ENCODE measurements at regions not wholly inside any gene's neighbourhood (a gene's known extent, or its start where the extent isn't known, plus 50 kb on each side); places are given as distances from the start of the nearest gene placed in this dataset.
"Not testable (repeated sequence)": the region's sequence is repeated elsewhere in the genome, so short reads cannot be mapped to it uniquely, and the experiment has no call there.

DNA sequence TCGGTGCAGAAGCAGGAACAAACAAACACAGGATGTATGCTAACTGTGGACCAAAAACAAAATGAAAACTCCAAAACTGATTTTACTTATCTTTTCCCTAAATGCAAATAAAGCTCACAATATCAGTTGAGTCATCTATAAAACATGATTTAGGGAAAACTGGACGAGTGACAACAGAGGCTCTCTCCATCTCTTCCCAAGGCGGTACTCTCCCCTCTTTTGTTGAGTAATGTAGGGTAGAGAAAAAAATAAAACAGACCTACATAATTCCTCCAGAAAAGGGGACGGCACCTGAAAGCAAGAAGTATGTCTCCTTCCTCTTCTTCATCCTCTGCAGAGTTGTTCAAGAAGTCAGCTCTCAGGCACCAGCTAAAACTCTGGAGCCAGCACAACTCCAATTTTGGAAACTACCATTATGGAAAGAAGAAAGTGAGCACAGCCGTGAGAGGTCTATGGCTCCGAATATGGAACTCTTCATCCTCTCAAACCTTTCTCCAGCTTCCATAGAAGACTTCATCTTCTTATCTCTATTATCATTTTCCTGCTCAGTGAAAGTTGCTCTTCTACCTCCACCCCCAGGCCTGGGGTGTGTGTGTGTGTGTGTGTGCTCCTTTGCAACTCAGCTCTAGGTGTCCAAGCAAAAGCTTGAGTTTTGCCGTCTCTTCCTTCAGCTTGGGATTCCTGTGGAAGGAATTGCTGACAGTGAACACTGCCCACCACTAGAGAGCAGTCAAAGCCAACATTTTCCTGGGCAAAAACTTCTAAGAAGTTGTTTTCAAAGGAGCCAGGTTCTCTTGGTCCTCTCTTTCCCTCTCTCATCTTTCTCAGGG is 155.4 kb downstream of the DIO2 start:
- peak in 7 of 14 donors; percentile 7 to 77 (median 22) for DNase-seq

DNA sequence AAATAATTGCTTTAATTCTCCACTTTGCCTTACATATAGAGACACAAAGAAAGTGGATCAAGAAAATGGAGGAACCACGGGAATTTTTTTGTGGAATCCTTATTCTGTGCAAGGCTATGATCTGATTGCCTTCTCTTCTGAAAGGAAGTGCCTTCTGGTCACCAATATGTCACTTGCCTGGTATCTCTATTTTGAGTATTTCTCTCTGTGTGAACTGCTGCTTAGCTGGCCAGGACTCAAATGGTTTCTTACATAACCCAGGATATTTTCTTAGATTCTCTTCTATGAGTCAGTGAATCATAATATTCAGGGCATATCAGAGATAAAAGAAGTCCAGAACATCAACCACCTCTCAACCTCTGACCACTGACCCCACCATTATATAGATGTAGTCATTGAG is 156.1 kb downstream of the DIO2 start:
- DNase-seq: peak in 1 of 14 donors; percentile 96

DNA sequence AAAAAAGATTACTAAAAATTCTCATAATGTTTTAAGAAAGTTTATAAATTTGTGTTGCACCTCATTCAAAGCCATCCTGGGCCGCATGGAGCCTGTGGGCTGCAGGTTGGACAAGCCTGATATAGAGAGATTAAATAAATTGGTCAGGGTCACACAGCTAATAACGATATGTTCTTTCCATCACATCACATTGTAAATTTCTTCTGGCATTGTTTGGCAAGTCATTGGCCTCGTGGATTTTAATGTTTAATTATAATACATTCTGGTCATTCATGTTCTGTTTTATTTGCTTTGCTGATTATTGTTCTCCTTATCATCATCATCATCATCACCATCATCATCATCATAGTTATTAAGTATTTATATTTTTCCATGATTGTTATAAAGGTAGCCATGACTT is 157.3 kb downstream of the DIO2 start:
- no peak for DNase-seq

DNA sequence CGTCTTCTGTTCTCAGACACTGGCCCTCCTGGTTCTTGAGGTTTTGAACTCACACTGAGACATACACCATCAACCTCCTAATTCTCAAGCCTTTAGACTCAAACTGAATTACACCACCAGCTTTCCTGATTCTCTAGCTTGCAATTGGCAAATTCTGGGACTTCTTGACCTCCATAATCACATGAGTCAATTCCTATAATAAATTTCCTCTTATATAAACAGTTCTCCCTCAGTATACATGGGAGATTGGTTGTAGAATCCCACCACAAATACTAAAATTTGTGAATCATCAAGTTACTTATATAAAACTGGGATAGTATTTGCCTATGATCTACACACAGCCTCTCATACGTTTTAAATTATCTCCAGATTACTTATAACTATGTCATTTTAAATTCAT is 162.2 kb downstream of the DIO2 start:
- DNase-seq: no peak

DNA sequence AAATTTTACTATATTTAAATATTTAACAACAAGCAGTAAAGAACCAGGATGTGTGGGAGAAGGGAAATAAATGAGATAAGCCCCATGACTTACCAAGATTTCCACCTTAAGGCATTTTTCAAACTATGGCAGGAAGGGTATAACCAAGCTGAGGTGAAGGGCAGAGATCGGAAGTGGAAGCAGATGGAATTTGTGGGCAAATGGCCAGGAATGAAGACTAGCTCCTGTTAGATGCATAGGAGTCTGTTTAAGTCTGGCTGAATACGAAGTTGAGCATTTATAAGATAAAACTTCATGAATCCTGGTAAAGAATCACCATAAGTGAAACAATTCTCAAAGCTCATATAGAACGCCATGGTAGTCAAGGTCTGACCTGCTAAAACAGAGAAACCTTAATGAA is 163.5 kb downstream of the DIO2 start:
- peak in 1 of 14 donors; percentile 79 for DNase-seq

DNA sequence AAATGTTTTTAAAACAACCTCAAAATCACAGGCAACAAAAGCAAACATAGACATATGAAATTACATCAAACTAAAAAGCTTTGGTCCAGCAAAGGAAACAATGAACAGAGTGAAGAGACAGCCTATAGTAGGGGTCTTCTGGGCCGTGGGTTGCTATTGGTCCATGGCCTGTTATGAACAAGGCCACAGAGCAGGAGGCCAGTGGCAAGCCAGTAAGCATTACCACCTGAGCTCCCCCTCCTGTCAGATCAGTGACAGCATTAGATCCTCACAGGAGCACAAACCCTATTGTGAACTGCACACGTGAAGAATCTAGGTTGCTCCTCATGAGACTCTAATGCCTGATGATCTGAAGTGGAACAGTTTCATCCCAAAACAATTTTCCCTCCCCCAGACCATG is 174.0 kb downstream of the DIO2 start:
- no peak for DNase-seq

DNA sequence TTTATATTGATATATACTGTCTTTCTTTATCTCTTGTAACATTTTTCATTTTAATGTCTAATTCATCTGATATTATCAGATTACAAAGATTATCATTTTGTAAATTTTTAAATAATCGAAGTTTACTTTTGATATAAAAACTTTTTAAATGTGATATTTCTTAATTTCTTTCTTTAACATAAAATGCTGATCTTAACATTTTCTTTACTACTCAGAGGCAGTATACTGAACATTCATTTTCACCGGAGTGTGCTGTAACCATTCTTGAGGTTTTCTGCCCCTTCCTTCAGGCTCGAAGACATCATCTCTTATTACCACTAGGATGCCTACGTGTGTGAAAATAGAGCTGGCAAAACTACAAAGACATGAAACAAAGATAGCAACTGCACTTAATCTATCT is 186.9 kb downstream of the DIO2 start:
- DNase-seq: no peak

DNA sequence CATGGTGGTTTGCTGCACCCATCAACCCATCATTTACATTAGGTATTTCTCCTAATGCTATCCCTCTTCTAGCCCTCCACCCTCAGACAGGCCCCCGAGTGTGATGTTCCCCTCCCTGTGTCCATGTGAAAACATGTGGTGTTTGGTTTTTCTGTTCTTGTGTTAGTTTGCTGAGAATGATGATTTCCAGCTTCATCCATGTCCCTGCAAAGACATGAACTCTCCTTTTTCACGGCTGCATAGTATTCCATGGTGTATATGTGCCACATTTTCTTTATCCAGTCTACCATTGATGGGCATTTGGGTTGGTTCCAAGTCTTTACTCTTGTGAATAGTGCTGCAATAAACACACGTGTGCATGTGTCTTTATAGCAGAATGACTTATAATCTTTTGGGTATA is 192.8 kb downstream of the DIO2 start:
- not testable (repeated sequence) for DNase-seq

DNA sequence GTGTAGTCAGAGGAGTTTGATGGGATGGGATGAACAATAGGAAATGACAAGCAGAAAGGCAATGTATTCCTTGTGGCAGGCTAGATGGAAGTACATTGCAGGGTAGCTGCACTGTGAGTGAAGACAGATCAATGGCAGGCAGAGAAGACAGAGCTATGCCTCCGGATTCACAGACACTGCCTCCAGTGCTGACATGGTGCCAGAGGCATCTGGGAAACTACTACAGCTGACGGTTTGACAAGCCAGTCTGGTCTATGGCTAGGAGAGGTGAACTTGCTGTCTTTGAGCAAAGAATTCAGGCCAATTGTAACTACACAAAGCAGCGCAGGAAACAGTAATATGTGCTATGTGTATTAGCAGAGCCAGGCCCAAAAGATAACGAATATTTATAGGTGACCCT is 193.5 kb downstream of the DIO2 start:
- DNase-seq: no peak

DNA sequence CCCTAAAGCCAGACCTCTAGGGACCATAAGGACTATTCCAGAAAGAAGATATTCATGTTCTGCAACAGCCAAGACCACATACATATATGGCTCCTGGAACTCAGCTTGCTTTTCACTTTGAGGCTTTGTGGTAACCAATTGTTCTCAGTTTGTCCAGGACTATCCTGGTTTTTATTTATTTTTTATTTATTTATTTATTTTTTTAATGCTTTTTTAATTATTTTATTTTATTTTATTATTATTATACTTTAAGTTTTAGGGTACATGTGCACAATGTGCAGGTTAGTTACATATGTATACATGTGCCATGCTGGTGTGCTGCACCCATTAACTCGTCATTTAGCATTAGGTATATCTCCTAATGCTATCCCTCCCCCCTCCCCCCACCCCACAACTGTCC is 201.1 kb downstream of the DIO2 start:
- not testable (repeated sequence) for DNase-seq

DNA sequence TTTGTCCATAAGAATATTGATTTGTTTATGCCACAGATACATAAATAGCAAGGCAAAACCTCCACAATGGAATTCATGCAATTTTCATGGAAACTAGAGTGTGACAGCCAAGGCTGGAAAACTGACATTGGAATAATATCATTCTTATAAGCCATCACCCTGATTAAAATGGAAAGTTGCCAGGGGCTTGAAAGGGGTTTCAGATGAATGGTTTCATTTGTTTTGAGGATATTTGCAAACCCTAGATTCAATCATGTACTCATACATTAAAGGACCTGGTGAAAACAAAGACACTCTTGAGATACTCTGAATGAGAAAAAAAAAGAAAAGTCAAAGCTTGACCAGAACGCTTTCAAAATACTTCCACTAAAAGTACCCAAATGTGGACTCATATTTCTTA is 205.7 kb downstream of the DIO2 start:
- DNase-seq: no peak

DNA sequence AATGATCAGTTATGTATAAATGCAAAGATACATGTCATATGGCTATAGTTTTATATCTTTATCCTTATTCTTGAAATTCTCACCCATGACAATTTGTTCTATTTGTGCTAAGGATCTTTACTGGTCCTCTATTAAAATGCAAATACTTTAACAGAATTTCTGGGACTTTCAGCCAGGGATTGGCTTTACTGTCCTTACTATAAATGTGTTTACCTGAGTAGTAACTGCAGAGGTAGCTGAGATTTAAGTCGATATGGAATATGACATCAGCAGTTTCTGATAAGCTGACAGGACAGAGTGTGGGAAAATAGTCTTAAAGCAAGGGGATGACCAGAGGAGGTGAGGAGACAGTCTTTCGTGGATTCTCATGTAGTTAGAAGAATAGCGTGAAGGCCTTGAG is 206.4 kb downstream of the DIO2 start:
- no peak for DNase-seq

DNA sequence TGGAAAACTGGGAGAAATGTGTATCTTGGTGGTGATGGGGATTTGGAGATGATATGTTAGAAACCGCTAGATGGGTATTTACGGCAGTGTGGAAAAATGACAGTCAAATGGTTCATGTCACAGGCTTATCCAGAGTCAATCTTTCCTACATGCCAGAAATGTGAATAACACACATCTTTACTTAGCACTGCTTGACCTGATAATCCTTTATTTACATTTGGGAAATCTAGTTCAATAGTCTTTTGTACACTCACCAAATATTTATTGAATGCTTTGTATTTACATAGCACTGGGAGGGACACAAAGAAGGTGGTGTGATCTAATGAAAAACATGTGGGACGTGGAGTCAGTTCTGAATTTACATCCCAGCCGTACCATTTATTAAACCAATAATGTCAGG is 208.2 kb downstream of the DIO2 start:
- no peak for DNase-seq

DNA sequence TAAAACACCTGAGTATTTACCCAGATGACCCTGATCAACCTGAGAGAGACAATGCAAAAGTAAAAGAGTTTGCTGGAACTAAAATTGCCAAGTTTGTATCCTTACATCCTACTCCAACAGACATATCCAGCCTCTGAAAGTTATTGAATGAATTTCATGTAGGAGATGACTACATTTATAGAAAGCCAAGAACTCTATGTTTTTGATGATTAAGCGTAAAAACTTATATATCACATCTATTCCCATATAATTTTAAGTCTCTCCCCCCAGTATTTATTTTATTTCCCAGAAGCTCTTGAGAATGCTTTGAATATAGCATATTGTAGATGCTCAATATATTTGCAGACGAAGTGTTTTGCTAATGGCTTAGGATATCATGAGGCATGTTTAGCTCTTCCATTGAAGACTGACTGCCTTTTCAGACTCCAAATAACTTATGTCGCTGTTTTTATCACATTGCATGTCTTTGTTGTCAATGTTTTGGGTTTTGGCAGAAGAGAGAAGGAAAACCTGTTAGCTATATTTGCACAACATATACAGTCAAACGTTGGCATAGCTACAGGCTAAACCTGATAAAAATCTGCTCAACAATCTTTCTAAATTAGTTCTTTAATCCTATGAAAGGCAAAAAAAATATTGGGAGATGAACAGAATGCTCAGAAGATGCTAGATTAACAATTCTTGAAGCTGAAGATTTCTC is 213.6 kb downstream of the DIO2 start:
- no peak for DNase-seq

DNA sequence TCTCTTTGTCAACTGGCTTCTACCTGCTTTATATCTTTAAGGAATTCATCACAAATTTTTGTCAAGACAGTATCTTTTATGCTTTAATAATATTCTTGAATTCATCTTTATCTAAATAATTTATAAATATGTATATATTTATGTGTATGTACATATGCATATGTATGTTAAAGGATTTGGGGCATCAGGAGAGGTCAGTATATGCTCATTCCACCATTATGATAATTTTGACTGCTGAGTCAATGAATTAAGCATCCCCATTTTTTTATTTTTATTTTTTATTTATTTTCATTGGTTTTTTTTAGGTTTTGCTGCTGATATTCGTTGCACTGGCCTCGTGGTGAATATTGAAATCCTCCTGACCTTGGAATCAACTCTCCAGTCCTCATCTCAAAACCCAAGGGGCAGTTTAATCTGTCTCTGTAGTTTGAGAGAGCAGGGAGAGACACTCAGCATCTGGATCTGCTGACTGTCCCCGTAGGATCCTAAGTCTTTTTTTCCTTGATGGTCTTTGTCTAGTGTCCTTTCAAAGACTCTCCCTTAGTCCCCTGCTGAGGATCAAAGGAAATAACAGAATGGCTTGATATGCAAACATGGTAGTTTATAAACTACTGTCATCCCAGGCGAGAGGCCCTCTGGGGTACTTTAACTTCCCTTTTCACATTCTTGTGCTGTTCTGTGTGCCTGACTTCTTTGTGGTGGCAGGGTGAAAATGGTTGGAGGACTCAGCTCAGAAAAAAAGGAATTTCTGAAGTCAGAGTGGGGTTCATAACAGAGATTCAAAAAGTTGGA is 218.7 kb downstream of the DIO2 start:
- no peak for DNase-seq

DNA sequence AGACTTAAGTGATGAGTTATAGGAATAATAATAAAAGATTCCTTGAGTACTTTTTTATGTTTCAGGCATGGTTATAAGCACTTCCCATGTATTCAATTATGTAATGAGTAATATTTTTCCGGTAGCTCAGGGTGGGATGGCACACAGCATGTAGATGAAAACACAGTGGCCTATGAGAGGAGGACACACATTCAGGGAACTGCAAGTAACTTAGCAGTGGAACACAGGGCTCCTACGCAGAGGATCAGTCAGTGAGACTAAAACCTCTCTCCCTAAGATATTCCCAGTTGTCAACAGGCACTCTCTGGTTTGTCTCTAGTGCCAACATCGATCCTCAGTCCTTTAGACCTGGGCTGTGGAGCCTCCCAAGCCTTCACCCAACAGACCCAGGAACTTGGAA is 219.4 kb downstream of the DIO2 start:
- no peak for DNase-seq

DNA sequence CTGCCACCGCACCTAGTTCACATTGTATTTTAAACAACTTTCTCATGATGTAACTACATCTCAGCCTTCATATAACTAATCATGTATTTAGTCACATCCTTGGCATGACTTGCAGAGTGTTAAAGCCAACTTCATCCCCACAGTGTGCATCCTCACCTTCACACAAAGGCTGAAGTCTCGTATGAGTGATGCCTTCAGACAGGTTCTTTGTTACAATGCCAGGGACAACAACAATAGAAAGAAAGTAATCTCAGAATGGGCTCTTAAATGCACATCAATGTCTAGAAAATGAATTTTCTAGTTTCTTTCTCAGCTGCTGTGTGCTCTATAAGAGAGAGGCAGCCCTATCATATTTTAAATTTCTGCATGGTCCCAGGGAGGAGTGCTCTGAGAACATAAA is 221.3 kb downstream of the DIO2 start:
- no peak for DNase-seq

DNA sequence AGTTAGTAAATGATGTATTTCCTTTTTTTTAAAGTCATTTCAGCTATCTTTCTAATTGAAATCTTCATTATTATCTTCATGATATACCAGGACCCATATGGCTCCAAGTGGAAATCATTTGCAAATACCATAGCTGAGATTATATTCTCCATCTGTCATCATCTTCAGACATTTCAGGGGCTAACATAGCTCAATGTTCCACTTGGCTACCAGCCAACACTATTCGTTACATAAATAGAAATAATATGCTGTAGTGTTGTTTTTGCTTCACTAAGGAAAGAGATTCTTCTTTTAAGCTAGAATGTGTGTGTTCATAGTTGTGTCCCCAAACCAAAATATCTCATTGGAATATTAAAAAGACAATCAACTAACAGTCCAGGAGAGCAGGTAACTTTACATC is 225.1 kb downstream of the DIO2 start:
- no peak for DNase-seq

DNA sequence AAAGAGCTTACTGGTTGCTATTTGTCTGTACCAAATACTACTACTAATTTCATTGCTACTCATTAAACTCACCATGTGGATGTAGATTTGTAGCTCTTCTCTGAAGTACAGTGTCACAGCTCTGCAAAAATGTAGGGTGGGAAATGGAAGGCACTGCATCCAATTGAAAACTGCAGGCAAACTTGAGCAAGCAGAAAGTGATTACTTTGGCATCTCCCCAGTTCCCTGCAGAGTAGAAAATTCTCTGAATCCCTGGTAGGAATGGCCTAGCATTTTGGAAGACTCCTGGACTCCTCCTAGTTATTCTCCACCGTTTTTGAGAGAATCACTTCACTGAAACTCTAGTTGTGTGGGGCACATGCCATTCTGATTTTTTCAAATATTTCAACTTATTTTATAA is 239.1 kb downstream of the DIO2 start:
- no peak for DNase-seq

DNA sequence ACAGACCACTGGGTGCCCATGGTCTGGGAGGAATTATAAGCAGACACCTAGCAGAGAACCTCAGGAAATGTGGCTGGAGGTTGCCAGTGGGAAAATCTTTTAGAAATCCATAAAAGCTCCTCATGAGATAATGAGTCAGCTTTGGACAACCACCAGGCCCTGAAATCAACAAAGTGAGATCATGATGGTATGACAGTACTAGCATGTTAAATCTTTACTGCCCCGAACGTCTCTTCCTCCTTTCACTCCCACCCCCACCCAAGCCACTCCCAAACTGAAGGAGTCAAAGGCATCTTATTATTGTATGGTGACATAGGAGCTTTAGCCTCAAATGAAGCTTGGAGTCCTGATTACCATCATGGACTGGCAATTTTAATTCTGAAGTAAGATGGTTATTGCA is 240.0 kb downstream of the DIO2 start:
- DNase-seq: no peak

DNA sequence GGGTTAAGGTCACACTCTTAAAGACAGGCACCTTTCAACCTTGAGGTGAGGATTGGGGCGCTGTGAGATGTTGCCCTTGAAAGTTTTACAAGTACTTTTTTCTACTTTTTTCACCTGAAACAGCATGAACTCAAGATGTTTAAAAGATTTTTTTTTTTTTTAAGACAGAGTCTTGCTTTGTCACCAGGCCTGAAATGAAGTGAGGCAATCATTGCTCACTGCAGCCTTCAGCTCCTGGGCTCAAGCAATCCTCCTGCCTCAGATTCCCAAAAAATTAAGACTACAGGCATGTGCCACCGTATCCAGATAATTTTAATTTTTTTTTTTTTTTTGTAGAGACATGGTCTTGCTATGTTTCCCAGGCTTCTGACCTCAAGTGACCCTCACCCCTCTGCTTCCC is 243.9 kb downstream of the DIO2 start:
- DNase-seq: no peak

DNA sequence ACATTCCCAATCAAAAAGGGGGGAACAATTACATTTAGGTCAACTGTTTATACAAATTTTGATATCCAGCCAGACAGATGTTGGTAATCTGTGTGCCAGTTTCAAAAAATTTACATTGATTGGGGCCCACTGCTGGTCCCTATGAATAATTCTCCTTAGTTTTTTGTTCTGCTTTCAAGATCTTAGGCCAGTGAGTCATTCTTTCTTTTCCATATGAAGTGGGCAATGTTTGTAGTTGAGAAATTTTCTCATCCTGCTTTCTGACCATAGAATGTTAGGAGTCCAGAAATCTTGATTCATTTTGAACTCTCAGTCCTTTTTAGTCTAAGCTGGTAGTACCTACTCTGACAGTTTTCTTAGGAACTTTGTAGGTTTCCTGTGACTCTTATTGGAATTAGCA is 244.3 kb downstream of the DIO2 start:
- no peak for DNase-seq

DNA sequence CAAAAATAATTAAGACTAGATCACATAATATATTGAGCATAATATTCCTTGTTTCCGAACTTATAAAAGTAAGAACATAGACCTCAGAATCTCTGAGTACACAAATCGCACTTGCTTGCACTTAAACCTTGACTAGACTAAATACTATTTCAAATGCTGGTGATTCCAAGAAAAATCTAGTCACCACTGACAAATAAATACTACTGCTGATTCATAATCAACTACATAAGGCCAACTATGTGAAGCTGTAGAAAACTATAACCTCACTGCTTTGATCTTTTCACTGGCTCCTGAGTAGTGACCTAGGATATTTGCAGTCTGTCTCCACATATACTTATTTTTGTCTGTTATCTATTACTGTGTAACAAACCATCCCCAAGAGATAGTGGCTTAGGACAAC is 245.4 kb downstream of the DIO2 start:
- DNase-seq: no peak

DNA sequence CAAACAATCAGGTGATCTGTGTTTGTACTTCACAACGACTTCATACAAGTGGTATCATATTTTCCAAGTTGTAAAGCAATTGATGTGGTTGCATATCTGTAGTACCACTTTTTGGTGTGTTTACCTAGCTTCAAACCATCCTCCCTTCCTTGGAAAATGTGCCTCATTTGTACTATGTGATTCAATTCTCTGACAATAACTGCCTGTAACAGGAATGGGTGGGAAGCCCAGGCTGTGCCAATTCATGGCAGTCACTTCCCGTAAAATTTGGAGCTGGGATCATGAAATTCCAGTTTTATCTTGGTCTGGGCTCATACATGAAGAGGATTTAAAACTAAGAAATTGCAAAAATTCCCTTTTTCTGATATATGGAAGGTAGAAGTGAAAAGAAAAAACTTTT is 250.1 kb downstream of the DIO2 start:
- no peak for DNase-seq

Data from C1 segment of cervical spinal cord (tissue), 14 donors.